Smooth muscle cell (in vitro differentiated cells): ENCODE measurements at regions not wholly inside any gene's neighbourhood (a gene's known extent, or its start where the extent isn't known, plus 50 kb on each side); places are given as distances from the start of the nearest gene placed in this dataset.
A peak's percentile ranks its signal among the peaks of the same experiment; 100 is the strongest.

Experiments used
- DNase-seq: peaks from one replicate; lab custom pipeline; 2025; ENCODE audit not compliant: unreplicated experiment; lab: John Stamatoyannopoulos, UW
- H2AFZ ChIP-seq: fragments of 200-600 bp; sonication (generic); 2 replicates; pipeline ENCODE4 v1.6.0; 2016; ENCODE audit warnings: antibody characterized with exemption, low read depth, mild to moderate bottlenecking
- H3F3A ChIP-seq: fragments of 200-600 bp; sonication (generic); 2 replicates; pipeline ENCODE4 v1.6.0; 2017; ENCODE audit warnings: antibody characterized with exemption, low read depth
- H3K27ac ChIP-seq: fragments of 200-600 bp; sonication (generic); 2 replicates; pipeline ENCODE4 v1.5.1; 2016; ENCODE audit warnings: low read depth, mild to moderate bottlenecking
- H3K27me3 ChIP-seq: fragments of 200-600 bp; sonication (generic); 2 replicates; pipeline ENCODE4 v1.6.1; 2016; ENCODE audit warnings: low read depth, mild to moderate bottlenecking
- H3K36me3 ChIP-seq: fragments of 200-600 bp; sonication (generic); 2 replicates; pipeline ENCODE4 v1.5.1; 2016; ENCODE audit warnings: low read depth
- H3K4me1 ChIP-seq: fragments of 200-600 bp; sonication (generic); 2 replicates; pipeline ENCODE4 v1.5.1; 2016; ENCODE audit warnings: low read depth
- H3K4me2 ChIP-seq: fragments of 200-600 bp; sonication (generic); 2 replicates; pipeline ENCODE4 v1.6.0; 2016; ENCODE audit warnings: mild to moderate bottlenecking
- H3K4me3 ChIP-seq: fragments of 200-600 bp; sonication (generic); 2 replicates; pipeline ENCODE4 v1.5.1; 2016; ENCODE audit warnings: mild to moderate bottlenecking
- H3K79me2 ChIP-seq: fragments of 200-600 bp; sonication (generic); 2 replicates; pipeline ENCODE4 v1.6.0; 2016; ENCODE audit warnings: low read depth, mild to moderate bottlenecking
- H3K9ac ChIP-seq: fragments of 200-600 bp; sonication (generic); 2 replicates; pipeline ENCODE4 v1.6.0; 2016; ENCODE audit warnings: low read depth
- H3K9me3 ChIP-seq: fragments of 200-600 bp; sonication (generic); replicated peaks from 2 replicates; pipeline ENCODE4 v1.5.1; 2016; ENCODE audit warnings: low read depth
- H4K20me1 ChIP-seq: fragments of 200-600 bp; sonication (generic); 2 replicates; pipeline ENCODE4 v1.6.0; 2016; ENCODE audit warnings: low read depth
- WGBS: methylation state at CpG from one replicate; pipeline ENCODE4 v1.1.7; 2016; ENCODE audit warnings: low lambda C conversion rate; 5-methylcytosine and 5-hydroxymethylcytosine counted together
- TF ChIP-seq, protein P1 (sequence below): fragments of 200-600 bp; sonication (generic); IDR thresholded peaks from 2 replicates; pipeline ENCODE4 v1.5.1; 2017; ENCODE audit warnings: borderline replicate concordance, mild to moderate bottlenecking, antibody characterized with exemption; ENCODE audit not compliant: insufficient read depth, poor library complexity, severe bottlenecking

DNA sequence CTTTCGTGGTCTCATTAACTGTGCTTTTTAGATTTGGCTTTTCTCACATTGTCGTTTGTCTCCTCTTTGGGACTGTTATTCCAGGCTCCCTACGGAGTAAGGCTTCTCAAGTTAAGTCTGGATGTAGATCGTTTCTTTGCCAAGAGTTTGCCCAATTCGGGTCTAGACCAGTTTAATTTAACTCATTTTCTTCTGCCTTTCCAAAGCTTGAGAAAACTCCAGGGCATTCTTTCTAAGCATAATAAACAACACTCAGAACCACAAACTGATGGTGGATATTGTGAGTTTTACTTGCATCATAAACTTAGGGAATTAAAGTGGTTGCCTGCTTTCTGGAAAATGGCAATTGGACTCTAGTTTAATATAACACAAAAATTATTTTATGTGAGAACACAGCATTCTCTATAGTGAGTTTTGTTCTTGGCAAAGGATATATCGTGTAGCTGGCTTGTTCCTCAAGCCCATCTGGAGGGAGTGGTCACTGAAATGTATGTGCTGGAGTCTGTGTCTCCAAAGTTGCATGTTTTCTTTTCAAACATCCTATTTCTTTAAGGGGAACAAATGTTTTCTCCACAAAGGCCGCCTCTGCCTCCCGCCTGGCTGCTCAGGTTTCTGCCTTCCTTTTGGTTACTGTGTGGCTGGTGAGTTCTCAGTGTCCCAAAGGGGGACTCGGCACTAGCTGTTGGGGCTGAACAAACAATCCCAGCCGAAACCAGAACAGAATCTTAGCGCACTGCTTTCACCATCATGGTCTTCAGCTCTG is 211.3 kb upstream of the FBN2 start:
- Histone ChIP-seq H3F3A (no peaks in the 10 kb centered on the region), H3K4me3 (no peak overlapping the region), H3K27me3 (no peaks in the 10 kb centered on the region), H3K79me2 (no peaks in the 10 kb centered on the region), H2AFZ (peak overlapping the region; percentile 49), H3K4me1 (peaks cover 3% of the 10 kb centered on the region), H3K9me3 (no peaks in the 10 kb centered on the region), H3K4me2 (no peak overlapping the region), H4K20me1 (no peaks in the 10 kb centered on the region), H3K27ac (no peak overlapping the region), H3K9ac (no peak overlapping the region), H3K36me3 (no peaks in the 10 kb centered on the region)
- DNase-seq = no peak
- WGBS = 77% methylated on average over 11 of the region's 11 CpGs
- TF ChIP-seq, protein P1, sequence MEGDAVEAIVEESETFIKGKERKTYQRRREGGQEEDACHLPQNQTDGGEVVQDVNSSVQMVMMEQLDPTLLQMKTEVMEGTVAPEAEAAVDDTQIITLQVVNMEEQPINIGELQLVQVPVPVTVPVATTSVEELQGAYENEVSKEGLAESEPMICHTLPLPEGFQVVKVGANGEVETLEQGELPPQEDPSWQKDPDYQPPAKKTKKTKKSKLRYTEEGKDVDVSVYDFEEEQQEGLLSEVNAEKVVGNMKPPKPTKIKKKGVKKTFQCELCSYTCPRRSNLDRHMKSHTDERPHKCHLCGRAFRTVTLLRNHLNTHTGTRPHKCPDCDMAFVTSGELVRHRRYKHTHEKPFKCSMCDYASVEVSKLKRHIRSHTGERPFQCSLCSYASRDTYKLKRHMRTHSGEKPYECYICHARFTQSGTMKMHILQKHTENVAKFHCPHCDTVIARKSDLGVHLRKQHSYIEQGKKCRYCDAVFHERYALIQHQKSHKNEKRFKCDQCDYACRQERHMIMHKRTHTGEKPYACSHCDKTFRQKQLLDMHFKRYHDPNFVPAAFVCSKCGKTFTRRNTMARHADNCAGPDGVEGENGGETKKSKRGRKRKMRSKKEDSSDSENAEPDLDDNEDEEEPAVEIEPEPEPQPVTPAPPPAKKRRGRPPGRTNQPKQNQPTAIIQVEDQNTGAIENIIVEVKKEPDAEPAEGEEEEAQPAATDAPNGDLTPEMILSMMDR = no peak

GRCh38 chr5:128750155-128750554 is 212.1 kb upstream of the FBN2 start:
- TF ChIP-seq, protein P1 = no peak
- Histone ChIP-seq H3K36me3 (no peaks in the 10 kb centered on the region), H3F3A (no peaks in the 10 kb centered on the region), H3K4me1 (peaks cover 3% of the 10 kb centered on the region), H3K4me2 (no peak overlapping the region), H3K9ac (no peak overlapping the region), H3K27me3 (no peaks in the 10 kb centered on the region), H3K4me3 (no peak overlapping the region), H4K20me1 (no peaks in the 10 kb centered on the region), H2AFZ (no peak overlapping the region), H3K9me3 (no peaks in the 10 kb centered on the region), H3K27ac (no peak overlapping the region), H3K79me2 (no peaks in the 10 kb centered on the region)
- no peak for DNase-seq
- WGBS = 85% methylated on average over 1 of the region's 1 CpG

- DNase-seq = no peak
- Histone ChIP-seq H3K4me2 (peak overlapping the region; percentile 18), H3K9ac (no peak overlapping the region), H3K79me2 (no peaks in the 10 kb centered on the region), H2AFZ (no peak overlapping the region), H3K36me3 (no peaks in the 10 kb centered on the region), H3F3A (no peaks in the 10 kb centered on the region), H3K27me3 (no peaks in the 10 kb centered on the region), H3K27ac (no peak overlapping the region), H3K4me1 (no peaks in the 10 kb centered on the region), H3K4me3 (no peak overlapping the region), H3K9me3 (no peaks in the 10 kb centered on the region), H4K20me1 (no peaks in the 10 kb centered on the region)
- TF ChIP-seq, protein P1 = no peak
- 20% methylated on average over 3 of the region's 3 CpGs for WGBS
Measured at GRCh38 chr5:128757196-128757959, 207.9 kb upstream of the SLC27A6 start.
